ENCODE measurements at regions not wholly inside any gene's neighbourhood (a gene's known extent, or its start where the extent isn't known, plus 50 kb on each side); places are given as distances from the start of the nearest gene placed in this dataset.

- POLR2A ChIA-PET = no interaction called here
Observed at GRCh38 chrX:34557733-34558132, 99.4 kb downstream of the TMEM47 start.

More at GRCh38 chrX:34557733-34558132, 99.4 kb downstream of the TMEM47 start:
- Histone ChIP-seq H4K20me1 (replicated peaks; ENCODE audit: control insufficient read depth, extremely low read depth, insufficient read depth, low read length) (no peaks in the 10 kb centered on the region), H3K27ac (ENCODE audit: insufficient read depth, low read depth, low read length) (no peak overlapping the region), H3K27me3 (ENCODE audit: control insufficient read depth in 2 of 2, insufficient read depth in 2 of 2, low read length in 2 of 2) (no peaks in the 10 kb centered on the region), H3K36me3 (ENCODE audit: control insufficient read depth in 2 of 2, extremely low read depth in 1 of 2, insufficient read depth in 2 of 2, low read length in 2 of 2) (no peaks in the 10 kb centered on the region), H3K9me3 (replicated peaks; ENCODE audit: control insufficient read depth, insufficient read depth, low read length) (no peaks in the 10 kb centered on the region), H3K9me1 (replicated peaks; ENCODE audit: control insufficient read depth, extremely low read depth, insufficient read depth, low read length) (no peaks in the 10 kb centered on the region), H3K4me3 (replicated peaks in 1 of 3; ENCODE audit: insufficient read depth in 1 of 3, low read depth in 1 of 3, low read length in 3 of 3) (no peak overlapping the region), H3K4me1 (ENCODE audit: control insufficient read depth, extremely low read depth, insufficient read depth, low read length) (peaks cover 16% of the 10 kb centered on the region), H3K9ac (replicated peaks; ENCODE audit: extremely low read depth, insufficient read depth, low read length) (no peak overlapping the region), H2AFZ (ENCODE audit: low read depth, low read length) (no peak overlapping the region), H3K4me2 (ENCODE audit: insufficient read depth, low read length) (no peak overlapping the region), H3K79me2 (ENCODE audit: control insufficient read depth, insufficient read depth, low read length) (no peaks in the 10 kb centered on the region)
- no peak for DNase-seq (ENCODE audit: low read depth, low spot score)
- TF ChIP-seq CTCF (IDR thresholded peaks at IDR 0.05; ENCODE audit: extremely low read depth in 1 of 2, insufficient read depth in 1 of 2, low read depth in 1 of 2, low read length in 2 of 2) (no peak), POLR2AphosphoS5 (IDR thresholded peaks at IDR 0.05; ENCODE audit: insufficient read depth, low read depth, low read length) (no peak), JUN (IDR thresholded peaks at IDR 0.05; ENCODE audit: borderline replicate concordance, insufficient read depth, insufficient read length, low read depth) (no peak), GATA2 (IDR thresholded peaks at IDR 0.05; ENCODE audit: insufficient read depth, insufficient read length, low read depth, low read length) (no peak), POLR2A (IDR thresholded peaks at IDR 0.05; ENCODE audit: low read depth, low read length) (no peak), EZH2 (IDR thresholded peaks at IDR 0.05; ENCODE audit: borderline replicate concordance, low read depth, low read length, severe bottlenecking) (no peak), MYC (IDR thresholded peaks at IDR 0.05; ENCODE audit: low read depth, low read length) (no peak), FOS (IDR thresholded peaks at IDR 0.05; ENCODE audit: borderline replicate concordance, insufficient read depth, low read length) (no peak)
- TF ChIP-seq, protein P1, sequence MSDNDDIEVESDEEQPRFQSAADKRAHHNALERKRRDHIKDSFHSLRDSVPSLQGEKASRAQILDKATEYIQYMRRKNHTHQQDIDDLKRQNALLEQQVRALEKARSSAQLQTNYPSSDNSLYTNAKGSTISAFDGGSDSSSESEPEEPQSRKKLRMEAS (IDR thresholded peaks at IDR 0.05; ENCODE audit: insufficient read depth, insufficient read length) = no peak
- BruUV-seq (replicated peaks) = no TSS peak
- intact Hi-C loops (cut with micrococcal nuclease) = no loop called here
- no peak for FAIRE-seq
- CTCF ChIA-PET = interaction anchor here (0.5 kb wide), 1 partner anchor 31 kb away, joined by 3 read pairs; no protein-coding TSS in a partner anchor
- dilution Hi-C loops (cut with MboI; ENCODE audit: extremely low pct_ligation_motif_present, low sequenced_read_pairs) = no loop called here

All from endothelial cell of umbilical vein (primary cell).